ENCODE measurements at regions not wholly inside any gene's neighbourhood (a gene's known extent, or its start where the extent isn't known, plus 50 kb on each side); places are given as distances from the start of the nearest gene placed in this dataset.
A peak's percentile ranks its signal among the peaks of the same experiment; 100 is the strongest.

DNA sequence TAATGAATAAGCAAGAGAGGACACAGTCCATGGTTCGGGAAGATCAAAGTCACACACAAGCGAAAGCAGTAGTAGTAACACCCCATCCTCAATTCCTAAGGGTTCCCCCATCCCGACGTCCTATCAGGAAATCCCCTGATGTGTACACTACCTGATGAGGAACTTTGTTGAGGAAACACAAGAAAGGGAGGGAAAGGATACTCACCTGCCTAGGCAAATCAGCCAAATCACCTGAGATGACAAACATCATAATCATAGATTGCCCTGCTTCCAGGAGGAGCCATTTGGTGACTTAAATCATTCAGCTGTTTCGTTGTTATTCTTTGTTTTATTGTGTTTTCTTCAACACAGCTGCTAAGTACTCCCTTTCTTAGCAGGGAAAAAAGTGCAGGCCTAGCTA, 55.5 kb upstream of the SPOPL start:
- Mint-ChIP-seq H3K36me3 (ENCODE audit: low read depth, unreplicated experiment) (no peaks in the 10 kb centered on the region), H3K4me3 (ENCODE audit: unreplicated experiment) (no peak overlapping the region), H3K9me3 (ENCODE audit: unreplicated experiment) (no peaks in the 10 kb centered on the region), H3K27me3 (ENCODE audit: unreplicated experiment) (no peaks in the 10 kb centered on the region), H3K27ac (ENCODE audit: unreplicated experiment) (peak overlapping the region; percentile 82), H3K4me1 (ENCODE audit: unreplicated experiment) (peaks cover 32% of the 10 kb centered on the region)
- DNase-seq (ENCODE audit: low spot score): no peak
- TF ChIP-seq, protein P1, sequence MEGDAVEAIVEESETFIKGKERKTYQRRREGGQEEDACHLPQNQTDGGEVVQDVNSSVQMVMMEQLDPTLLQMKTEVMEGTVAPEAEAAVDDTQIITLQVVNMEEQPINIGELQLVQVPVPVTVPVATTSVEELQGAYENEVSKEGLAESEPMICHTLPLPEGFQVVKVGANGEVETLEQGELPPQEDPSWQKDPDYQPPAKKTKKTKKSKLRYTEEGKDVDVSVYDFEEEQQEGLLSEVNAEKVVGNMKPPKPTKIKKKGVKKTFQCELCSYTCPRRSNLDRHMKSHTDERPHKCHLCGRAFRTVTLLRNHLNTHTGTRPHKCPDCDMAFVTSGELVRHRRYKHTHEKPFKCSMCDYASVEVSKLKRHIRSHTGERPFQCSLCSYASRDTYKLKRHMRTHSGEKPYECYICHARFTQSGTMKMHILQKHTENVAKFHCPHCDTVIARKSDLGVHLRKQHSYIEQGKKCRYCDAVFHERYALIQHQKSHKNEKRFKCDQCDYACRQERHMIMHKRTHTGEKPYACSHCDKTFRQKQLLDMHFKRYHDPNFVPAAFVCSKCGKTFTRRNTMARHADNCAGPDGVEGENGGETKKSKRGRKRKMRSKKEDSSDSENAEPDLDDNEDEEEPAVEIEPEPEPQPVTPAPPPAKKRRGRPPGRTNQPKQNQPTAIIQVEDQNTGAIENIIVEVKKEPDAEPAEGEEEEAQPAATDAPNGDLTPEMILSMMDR (IDR thresholded peaks at IDR 0.05; ENCODE audit: unreplicated experiment): no peak

DNA sequence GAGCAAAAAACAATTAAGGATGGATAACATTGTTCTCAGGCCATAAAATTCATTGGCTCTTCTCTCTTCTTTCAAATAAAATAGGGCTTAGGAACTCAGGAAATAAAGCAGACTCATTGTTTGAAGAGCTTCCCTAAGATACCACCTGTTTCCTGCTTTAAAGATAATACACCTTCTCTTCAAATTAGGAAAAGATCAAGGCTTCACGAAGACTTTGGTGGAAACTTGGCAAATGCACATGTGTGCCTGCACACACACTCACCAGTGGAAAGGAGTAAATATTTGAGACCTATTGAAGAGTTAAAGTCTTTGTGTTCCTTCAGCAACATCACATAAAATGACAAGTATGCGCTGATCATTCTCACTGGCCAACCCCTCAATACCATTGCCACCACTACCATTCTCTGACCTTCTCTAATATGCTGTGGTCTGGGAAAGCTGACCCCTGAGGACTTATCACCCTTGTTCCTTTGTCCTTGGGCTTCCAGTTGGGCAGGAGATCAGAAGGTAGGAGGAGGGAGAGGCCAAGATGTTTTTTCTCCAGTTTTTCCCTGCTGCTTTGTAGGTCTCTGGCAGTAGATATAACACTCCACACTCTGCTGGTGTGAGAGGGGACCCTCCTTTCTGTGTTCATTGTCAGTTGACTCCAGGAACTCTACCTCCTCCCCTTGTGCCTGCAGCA, 53.5 kb upstream of the SPOPL start:
- Mint-ChIP-seq H3K27me3 (ENCODE audit: unreplicated experiment) (no peaks in the 10 kb centered on the region), H3K4me3 (ENCODE audit: unreplicated experiment) (no peak overlapping the region), H3K4me1 (ENCODE audit: unreplicated experiment) (peaks cover 32% of the 10 kb centered on the region), H3K9me3 (ENCODE audit: unreplicated experiment) (no peaks in the 10 kb centered on the region), H3K27ac (ENCODE audit: unreplicated experiment) (peak overlapping the region; percentile 78), H3K36me3 (ENCODE audit: low read depth, unreplicated experiment) (no peaks in the 10 kb centered on the region)
- TF ChIP-seq, protein P1 (IDR thresholded peaks at IDR 0.05; ENCODE audit: unreplicated experiment): no peak
- peak; percentile 7 for DNase-seq (ENCODE audit: low spot score)

Measured in endothelial cell (in vitro differentiated cells).